T-helper 2 cell (primary cell): ENCODE measurements at regions not wholly inside any gene's neighbourhood (a gene's known extent, or its start where the extent isn't known, plus 50 kb on each side); places are given as distances from the start of the nearest gene placed in this dataset.
"Not testable (repeated sequence)": the region's sequence is repeated elsewhere in the genome, so short reads cannot be mapped to it uniquely, and the experiment has no call there.

Experiments
- DNase-seq, 5 experiments: peaks; one replicate each; pipeline versions ENCODE4 v3.0.0 to v3.0.0-alpha.2; 2012 to 2022

GRCh38 chr9:103068753-103069152 is 73.6 kb downstream of the CYLC2 start:
- DNase-seq, result no peak

GRCh38 chr9:103078581-103078980 is 83.4 kb downstream of the CYLC2 start:
- no peak for DNase-seq

GRCh38 chr9:103082494-103082893 is 87.4 kb downstream of the CYLC2 start:
- DNase-seq, result no peak

- no peak for DNase-seq
These were observed 94.2 kb downstream of the CYLC2 start for GRCh38 chr9:103089357-103089756.

GRCh38 chr9:103104101-103104500 is 109.0 kb downstream of the CYLC2 start:
- DNase-seq, result no peak

- no peak for DNase-seq
These were observed 121.1 kb downstream of the CYLC2 start for GRCh38 chr9:103116246-103116645.

GRCh38 chr9:103126494-103126893 is 131.4 kb downstream of the CYLC2 start:
- no peak for DNase-seq

GRCh38 chr9:103139891-103140290 is 144.8 kb downstream of the CYLC2 start:
- no peak for DNase-seq

GRCh38 chr9:103152473-103152872 is 157.3 kb downstream of the CYLC2 start:
- DNase-seq, result no peak

- no peak for DNase-seq
These were observed 172.4 kb downstream of the CYLC2 start for GRCh38 chr9:103167530-103167929.

GRCh38 chr9:103168254-103168653 is 173.1 kb downstream of the CYLC2 start:
- no peak for DNase-seq

GRCh38 chr9:103169798-103170197 is 174.7 kb downstream of the CYLC2 start:
- no peak for DNase-seq

- no peak for DNase-seq
These were observed 188.6 kb downstream of the CYLC2 start for GRCh38 chr9:103183701-103184171.

GRCh38 chr9:103186959-103187358 is 191.8 kb downstream of the CYLC2 start:
- DNase-seq, result no peak

- DNase-seq, result no peak
These were observed 193.7 kb downstream of the CYLC2 start for GRCh38 chr9:103188781-103189350.

- DNase-seq, result no peak
These were observed 198.9 kb downstream of the CYLC2 start for GRCh38 chr9:103193992-103194391.

- DNase-seq, result no peak
These were observed 208.0 kb downstream of the CYLC2 start for GRCh38 chr9:103203172-103203571.

GRCh38 chr9:103205881-103206585 is 210.9 kb downstream of the CYLC2 start:
- not testable (repeated sequence) for DNase-seq

- DNase-seq, result no peak
These were observed 215.5 kb downstream of the CYLC2 start for GRCh38 chr9:103210607-103211006.

GRCh38 chr9:103215197-103215596 is 220.1 kb downstream of the CYLC2 start:
- DNase-seq, result no peak

GRCh38 chr9:103225702-103226646 is 230.8 kb downstream of the CYLC2 start:
- DNase-seq, result no peak

GRCh38 chr9:103226647-103227013 is 231.5 kb downstream of the CYLC2 start:
- no peak for DNase-seq

- DNase-seq, result not testable (repeated sequence)
These were observed 242.5 kb downstream of the CYLC2 start for GRCh38 chr9:103237571-103238109.
